NCI-H128 (cell line): ENCODE measurements at regions not wholly inside any gene's neighbourhood (a gene's known extent, or its start where the extent isn't known, plus 50 kb on each side); places are given as distances from the start of the nearest gene placed in this dataset.

Experiments used
- DNase-seq: peaks from one replicate; lab custom pipeline; 2025; ENCODE audit not compliant: unreplicated experiment; lab: John Stamatoyannopoulos, UW

DNA sequence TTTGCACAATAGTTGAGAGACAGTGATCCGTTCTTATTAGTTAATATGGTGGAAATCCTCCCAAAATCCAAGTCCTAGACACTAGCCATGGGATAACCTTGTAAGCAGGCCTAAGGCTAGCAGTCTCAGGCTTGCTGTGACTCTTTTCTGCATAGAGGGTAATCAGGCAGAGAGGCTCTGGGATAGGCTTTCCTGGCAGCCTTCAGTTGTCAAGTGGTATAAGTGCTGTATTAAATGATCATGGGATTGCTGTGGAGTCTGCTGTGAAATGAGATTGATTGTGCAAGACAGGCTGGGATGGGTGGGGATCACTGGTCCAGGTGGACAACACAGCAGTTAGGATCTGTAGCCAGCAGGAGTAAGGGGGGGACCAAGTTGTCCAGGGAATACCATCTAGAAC, 416.4 kb downstream of the TLE4 start:
- no peak for DNase-seq

DNA sequence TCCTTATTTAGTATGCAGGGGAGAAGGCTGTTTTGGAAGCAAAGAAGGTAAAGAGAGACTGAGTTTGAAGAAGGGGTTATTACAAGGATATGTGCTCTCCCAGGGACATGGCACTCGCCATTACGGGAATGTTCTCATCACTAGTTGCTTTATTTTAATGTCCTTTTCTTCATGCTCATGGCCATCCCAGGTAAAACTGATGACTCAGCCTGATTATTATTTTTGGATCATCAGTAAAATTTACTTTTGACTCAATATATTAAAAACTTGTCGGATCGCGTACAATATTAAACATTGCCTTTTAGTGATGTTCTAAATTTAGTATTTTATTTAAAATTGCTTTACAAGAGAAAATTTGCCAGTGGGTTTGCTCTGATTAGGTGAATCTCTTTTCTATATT, 414.7 kb downstream of the TLE4 start:
- no peak for DNase-seq

DNA sequence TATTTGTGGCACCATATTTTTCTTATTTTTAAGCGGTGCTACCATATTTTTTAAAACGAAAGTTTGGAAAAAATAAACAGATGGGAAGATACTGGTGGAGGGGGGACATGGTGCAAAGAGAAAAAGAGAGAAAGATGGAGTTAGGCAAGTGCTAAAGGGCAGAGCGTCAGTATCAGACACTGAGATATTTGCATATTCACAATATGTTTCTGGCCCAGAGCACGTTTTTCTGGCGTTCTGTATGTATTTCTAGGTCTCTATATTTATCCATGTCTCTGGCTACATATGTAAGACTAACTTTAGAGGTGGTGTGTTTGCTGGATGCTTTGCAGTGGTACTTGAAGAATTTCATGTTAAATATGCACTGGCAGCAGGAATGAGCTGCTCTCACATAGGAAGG, 414.0 kb downstream of the TLE4 start:
- DNase-seq, result no peak

DNA sequence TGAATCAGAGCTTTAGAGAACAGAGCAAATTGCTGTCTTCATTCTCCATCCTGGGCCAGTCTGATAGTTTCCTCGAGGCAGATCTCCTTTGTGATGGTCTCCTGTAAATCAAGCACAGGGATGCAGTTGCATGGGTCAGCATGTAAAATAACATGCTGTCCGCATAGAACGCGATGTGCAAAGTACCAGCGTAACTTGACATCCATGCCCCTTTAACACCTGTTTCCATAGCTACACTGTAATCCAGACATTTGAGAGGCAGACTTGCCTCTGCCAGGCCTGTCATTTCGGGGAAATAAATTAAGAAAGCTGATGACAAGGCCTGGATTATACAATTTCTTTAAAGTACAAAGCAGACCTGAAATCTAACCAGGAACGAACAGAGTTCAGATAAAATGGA, 413.5 kb downstream of the TLE4 start:
- DNase-seq, result no peak

DNA sequence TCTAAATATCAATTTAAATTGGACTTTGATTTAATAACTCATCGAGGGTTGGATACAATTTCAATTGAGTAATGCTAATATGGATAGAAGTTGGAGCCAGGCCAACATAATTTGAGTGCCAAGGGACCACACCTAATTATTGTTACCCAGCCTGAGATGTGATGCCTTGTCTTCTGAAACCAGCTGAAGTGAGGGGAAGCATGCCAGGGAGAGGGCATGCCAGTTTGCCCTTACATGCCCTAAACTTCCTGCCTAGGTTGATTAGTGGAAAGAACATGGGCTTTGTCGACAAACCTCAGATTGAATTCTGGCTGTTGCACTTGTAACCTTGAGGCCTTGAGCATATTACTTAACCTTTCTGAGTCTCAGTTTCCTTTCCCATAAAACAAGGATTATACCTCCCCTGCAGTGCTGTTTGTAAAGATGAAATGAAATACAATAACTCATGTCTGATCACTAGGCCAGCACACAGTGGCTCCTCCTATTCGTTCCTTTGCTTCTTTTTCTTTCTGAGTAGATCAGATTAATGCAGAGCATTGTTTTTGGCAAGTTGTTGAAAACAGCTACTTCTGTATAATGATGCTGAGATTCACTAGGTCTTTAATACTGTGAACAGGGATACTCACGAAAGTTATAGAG, 412.8 kb downstream of the TLE4 start:
- DNase-seq, result no peak

DNA sequence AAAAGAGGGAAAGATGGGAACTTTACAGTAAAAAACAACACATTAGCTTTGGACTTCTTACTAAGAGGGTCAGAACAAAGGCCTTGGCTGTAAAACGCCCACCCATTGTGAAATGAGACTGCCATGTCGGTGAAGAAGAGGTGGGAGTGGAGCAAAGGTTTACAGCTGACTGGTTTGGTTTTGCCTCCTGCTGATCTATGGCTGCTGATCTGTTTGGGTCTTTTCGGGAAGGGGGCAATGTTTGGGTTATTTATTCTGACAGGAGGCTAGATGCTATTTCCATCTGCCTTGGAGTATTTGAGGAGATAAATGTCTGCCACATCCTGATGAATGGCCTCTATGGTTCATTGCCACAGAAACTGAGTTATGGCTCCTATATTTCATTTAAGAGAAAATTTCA, 408.7 kb downstream of the TLE4 start:
- DNase-seq, result no peak

DNA sequence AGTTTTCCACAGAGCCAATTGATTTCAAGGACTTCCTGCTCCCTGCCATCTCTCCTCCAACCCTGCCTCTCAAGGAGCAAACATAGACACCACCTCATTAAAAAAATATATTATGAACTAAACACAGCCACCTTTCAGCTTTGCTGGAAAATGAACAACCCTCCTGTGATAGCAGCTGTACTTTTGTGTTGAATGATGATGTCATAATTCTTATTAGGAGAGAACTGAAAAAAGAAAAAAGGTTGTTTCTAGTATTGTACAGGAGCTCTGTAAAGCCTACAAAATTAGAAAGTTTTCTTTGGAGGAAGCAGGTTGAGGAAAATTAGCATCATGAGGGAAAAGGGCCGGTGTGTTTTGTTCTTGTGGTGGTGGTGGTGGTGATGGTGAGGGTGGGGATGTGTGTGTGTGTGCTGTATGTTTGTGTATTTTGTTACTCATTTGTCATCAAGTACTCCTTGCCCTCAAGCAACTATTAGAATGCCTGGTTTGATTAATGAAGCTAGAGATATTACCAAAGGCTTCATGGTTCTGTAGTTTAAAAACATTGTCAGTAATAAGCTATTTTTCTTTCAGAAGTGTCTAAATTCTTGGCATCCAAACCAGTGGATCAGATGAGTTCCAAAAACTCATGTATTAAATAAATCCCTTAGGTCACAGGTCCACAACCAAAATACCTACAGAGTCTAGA, 405.9 kb downstream of the TLE4 start:
- DNase-seq, result no peak

DNA sequence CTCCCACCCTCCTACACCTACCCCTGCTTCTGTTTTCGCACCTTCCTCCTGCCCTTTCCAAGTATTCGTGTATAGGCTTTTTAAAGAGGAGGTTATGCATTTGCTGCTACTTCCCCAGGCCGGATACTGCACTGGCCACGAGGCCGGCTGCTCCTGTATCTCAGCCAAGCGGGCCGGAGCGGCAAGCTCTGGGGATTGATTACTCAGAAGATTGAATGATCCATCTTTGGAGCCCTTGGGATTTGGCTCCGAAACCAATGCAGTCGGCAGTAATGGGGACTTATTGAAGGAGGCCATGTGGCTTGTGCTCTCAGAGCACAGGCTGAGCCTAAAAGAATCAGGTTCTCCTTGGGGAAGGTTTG, 405.3 kb downstream of the TLE4 start:
- no peak for DNase-seq

DNA sequence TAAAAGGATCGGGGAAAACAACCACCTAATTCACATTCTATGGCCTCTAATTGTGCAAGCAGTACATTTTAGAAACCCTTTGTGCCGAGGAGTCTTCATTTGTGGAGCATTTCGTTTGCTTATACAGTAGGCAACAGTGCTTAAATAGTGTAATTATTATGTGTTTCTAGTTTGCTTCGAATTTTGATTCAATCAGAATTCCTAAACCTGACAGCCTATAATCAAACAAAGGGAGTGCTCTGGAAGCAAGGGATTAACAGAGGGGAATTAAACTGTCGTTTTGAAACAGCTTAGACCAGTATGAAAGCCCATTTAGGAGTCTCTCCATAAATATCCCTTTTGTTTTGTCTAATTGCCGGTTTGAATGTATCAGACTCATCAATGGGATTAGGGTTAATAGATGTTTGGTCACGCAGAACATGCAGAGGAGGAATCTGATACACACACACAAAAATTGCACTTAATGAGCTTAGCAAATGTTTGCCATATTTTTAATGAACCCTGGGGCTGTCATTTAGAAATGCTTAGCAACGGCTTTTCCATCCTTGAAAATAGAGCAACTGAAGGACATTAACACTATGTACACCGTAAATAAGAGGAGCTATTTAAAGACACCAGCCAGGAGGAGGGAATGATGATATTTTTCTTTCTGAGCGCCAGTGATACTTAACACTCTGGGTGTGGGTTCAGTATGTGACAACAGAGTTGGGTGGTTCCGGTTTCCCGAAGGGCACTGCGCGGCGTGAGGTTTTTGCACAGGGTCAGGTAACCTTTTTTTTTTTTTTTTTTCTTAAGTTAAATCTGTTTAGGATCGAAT, 404.7 kb downstream of the TLE4 start:
- peak; percentile 66 for DNase-seq

DNA sequence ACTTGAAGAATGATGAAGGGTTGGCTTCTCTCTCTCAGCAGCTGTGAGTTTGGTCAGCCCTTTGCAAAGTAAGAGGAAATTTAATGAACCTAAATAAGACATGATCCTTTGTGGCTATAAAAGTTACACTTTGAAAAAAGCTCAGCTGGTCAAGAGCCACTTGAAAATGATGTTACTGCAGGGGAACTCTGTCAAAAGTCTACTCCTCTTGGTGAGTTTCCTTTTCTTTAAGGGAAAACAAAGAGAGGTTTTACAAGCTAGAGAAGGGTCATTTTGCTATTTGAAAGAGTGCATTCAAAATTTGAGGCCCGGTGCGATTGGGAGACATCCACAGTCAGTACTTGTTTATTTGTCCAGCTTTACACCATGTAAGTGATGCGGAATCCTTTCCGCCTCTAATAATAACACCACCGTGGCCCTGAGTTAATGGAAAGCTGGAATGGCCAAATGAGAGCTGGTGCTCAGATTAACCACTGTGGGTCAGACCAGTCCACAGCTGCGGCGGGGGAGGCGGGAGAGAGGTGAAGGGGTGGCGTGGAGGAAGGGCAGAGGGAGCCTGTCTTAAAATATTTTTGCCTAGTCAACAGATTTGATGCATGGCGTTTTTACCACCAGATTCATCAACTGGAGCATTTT, 404.0 kb downstream of the TLE4 start:
- no peak for DNase-seq

DNA sequence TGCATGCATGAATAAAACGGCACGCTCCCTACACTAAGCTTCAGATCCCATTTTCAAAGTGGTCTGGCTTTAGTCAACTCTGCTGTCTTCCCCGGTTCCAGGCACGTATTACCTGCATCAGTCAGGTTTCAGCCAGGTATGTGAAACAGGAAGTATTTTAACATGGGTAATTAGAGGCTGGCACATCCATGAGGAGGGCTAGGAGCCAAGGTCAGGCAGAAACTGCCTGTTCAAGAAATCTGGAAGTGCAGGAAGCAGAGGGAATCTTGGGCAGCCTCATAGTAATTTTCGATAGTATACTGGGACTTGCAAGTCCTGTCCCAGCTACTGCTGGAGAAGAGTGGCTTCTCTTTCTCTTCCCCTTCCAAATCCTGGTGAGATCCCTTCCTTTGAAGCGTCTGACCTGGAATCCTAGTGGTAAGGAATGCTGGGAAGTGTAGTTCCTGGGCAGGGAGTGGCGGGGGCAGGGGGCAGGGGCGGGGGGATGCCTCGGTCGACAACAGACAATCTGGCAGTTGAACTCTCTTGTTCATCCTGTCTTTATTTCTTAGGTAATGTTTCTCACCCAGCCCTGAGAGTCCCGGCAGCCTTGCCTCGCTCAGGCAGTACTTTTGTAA, 403.1 kb downstream of the TLE4 start:
- DNase-seq, result no peak

DNA sequence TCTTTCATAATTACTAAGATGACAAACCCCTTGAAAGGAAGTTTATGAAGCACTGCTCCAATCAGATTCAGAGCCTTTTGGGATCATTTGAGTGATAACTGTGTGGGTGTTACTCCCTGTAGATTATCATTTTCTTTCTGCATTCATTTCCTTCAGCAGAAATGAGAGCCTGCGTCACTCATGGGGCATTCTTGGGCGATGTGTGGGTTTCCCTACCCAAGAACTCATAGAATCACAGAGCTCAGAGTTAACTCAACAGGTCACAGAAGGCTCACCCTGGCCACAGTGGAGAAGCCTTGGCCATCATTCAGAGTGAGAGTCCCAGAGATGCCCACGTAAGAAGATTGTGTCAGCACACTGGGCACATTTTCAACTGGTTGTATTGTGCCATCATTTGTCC, 401.9 kb downstream of the TLE4 start:
- no peak for DNase-seq

DNA sequence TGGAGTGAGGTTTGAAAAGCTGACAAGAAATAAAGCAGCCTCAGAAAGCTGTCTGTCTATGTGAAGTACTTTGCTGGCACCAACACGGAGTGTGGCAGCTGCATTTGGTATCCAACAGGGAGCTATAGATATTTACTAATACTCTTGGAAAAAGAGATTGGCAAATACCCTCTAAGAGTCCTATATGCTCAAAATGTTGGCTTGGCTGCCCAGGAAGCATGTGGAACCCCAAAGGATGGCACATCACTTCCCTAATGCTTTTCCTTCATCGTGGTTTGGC, 398.3 kb downstream of the TLE4 start:
- no peak for DNase-seq

DNA sequence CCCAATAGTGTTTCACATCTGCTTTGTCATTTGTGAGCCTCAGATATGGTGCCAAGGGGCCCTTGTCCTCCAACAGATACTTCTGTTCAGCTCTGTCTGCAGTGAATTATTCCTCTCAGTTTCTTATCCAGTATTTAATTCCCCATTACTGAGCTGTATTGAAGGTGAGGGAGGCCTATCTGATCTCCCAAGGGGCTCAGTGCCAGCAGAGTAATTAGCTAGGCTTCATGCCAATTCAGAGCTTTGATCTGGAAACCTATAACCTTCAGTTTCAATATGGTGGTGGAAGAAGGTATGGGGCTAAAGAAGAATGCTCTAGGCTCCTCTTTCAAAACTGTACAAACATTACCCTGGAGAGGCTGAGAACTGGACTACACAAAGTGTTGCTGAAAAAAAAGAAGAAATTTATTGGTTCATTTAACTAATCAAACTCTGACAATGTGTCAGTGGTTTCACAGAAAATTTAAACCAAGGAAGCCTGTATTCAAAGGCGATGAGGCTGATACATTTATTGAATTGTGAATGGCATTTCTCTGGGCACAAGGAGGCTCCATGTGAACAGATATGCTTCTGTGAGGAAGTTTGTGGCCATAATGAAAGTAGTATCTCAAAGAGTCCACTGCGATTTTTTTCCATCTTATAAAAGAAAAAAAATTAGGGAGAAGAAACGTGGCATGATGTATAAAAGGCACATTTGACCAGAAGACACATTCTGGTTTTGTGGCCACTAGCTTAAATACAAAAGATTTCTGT, 397.8 kb downstream of the TLE4 start:
- peak; percentile 69 for DNase-seq

DNA sequence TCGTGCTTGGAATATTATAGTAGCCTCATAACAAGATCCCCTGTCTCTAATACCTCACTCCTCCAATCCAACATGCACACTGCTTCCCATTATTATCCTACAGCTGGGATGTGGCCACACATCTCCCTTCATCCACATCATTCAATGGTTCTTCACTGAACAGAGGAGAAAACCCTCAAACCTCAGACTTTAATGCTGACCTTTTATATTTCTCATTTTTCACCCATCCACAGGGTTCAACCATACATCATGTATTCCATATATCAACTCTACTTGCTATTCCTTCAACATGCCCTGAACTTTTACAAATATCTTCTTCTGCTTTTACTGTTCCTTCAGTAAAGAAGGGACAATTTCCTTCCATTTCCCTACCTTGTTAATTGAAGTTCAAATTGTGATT, 396.8 kb downstream of the TLE4 start:
- DNase-seq, result no peak

DNA sequence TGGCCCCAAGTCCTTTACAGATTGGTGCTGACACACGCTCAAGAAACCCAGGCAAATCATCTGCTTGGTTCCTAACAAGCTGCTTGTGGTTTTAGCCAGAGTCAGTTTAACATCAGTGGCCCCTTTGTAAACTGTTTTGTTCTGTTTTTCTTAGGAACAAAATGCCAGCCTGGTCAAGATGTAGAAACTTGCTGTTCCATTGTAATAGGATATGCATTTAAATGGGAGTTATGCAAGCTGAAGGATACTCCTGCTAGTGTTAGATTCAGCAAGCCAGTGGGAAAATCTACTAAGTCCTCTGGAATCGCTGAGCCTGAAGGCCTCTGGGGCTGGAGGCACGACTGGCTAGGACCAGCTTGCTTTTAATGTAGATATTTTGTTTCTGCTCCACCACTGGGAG, 391.1 kb downstream of the TLE4 start:
- no peak for DNase-seq

DNA sequence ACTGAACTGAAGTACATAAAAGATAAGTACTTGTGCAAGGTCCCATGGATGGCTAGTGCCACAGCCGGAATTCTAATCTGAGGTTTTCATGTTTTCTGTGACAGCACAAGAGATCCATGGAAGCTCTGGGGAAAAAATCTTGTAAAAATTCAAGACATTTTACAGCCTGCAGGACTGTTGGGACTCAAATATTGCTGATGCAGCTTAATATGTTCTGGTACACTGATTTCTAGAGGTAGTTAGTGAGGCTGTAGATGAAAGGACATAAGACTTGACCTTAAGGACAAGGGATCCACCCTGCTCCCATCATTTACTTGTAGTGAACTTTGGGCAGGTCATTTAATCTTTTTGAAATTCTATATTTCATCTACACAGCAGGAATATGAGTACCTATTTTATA, 390.4 kb downstream of the TLE4 start:
- no peak for DNase-seq

DNA sequence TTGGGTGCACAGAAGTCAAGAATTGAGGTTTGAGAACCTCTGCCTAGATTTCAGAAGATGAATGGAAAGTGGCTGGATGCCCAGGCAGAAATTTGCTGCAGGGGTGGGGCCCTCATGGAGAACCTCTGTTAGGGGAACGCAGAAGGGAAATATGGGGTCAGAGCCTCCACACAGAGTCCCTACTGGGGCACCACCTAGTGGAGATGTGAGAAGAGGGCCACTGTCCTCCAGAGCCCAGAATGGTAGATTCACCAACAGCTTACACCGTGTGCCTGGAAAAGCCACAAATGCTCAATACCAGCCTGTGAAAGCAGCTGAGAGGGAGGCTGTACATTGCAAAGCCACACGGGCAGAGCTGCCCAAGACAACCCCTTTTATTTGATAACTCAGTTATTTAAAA, 383.5 kb downstream of the TLE4 start:
- no peak for DNase-seq

DNA sequence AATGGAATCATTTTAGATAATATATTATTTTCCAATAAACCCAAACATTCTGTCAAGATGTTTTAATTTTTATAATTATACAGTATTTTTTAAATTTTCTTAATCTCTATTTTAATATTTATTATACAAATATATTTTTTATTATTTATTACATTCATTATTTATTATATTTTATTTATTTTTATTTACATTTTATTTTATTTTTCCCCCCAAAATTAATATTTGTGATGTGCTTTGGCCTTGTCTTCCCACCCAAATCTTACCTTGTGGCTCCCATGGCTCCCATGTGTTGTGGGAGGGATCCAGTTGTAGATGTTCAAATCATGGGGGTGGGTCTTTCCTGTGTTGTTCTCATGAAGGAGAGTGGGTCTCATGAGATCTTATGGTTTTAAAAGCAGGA, 382.1 kb downstream of the TLE4 start:
- no peak for DNase-seq

DNA sequence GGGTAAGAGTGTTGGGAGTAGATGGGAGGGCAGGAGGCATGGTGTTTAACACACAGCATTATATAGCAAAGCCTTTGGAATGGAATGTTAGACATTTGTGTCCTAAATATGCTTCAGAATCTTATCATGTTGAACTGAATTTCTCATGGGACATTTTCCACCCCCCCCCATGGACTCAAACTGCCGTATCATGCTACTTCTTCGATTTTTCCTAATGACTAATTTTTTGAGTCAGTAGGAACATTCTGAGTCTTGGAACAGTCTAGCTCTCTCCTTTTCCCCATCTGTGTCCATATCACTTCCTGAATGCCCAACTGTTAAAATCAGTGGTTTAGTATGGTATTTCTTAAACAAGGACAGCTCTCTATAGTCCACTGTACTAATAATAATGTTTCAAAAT, 380.6 kb downstream of the TLE4 start:
- no peak for DNase-seq

DNA sequence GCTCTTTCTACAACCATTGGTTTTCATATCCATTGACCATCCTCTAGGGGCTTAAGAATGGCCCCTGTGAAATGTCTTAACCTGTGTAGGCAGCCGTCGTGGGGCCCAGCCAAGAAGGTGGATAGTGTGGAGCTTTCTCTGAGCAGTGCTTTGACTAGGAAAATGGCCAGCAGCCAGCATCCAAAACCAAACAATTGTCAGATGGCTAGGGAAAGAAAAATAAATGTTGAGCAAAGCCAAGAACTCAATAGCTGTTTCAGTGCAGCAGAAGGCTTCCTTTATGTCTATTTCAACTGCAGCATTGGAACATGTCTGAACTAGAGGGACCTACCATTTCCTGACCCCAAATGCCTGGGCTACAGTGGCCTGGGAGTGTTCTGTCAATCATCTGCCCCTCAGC, 374.9 kb downstream of the TLE4 start:
- no peak for DNase-seq
